ENCODE measurements at regions not wholly inside any gene's neighbourhood (a gene's known extent, or its start where the extent isn't known, plus 50 kb on each side); places are given as distances from the start of the nearest gene placed in this dataset.
A peak's percentile ranks its signal among the peaks of the same experiment; 100 is the strongest.

DNA sequence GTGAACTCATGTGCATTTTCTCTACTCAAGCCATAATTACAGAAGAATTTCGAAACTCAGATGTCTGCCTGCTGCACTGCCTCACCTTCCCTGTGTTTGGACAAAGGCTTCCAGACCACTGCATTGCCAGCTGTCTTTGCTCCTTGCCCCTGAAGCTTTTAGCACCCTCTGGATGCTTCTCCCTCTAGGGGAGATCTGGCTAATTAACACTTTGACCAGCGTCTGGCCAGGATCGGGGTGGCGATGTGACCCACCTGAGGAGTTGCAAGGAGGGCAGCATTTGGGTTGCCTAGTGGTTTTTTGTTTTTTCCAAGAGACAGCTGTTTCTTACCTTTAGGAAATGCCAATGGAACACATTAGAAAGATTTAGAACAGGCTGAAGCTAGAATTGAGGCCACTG is 127.7 kb upstream of the ZNF536 start:
- H4K8ac ChIP-seq (ENCODE audit: extremely low read depth, insufficient read depth, low read length): no peak overlapping the region
- no peak overlapping the region for H3K23ac ChIP-seq (ENCODE audit: insufficient read length)
- no peak for TF ChIP-seq NRF1 (IDR thresholded peaks at IDR 0.05; ENCODE audit: low read depth, low read length)
- TF ChIP-seq RNF2 (IDR thresholded peaks at IDR 0.05; ENCODE audit: borderline replicate concordance, low read depth, low read length, missing control alignments, poor library complexity, severe bottlenecking): no peak
- peak in 1 of 2 experiments; percentile 10; a peak in 2 of 4 replicates for TF ChIP-seq RAD21 (IDR thresholded peaks at IDR 0.05 in 1 of 2, conservative IDR thresholded peaks at IDR 0.05 in 1 of 2; ENCODE audit: low read depth in 2 of 2, low read length in 2 of 2)
- TF ChIP-seq, protein P1, sequence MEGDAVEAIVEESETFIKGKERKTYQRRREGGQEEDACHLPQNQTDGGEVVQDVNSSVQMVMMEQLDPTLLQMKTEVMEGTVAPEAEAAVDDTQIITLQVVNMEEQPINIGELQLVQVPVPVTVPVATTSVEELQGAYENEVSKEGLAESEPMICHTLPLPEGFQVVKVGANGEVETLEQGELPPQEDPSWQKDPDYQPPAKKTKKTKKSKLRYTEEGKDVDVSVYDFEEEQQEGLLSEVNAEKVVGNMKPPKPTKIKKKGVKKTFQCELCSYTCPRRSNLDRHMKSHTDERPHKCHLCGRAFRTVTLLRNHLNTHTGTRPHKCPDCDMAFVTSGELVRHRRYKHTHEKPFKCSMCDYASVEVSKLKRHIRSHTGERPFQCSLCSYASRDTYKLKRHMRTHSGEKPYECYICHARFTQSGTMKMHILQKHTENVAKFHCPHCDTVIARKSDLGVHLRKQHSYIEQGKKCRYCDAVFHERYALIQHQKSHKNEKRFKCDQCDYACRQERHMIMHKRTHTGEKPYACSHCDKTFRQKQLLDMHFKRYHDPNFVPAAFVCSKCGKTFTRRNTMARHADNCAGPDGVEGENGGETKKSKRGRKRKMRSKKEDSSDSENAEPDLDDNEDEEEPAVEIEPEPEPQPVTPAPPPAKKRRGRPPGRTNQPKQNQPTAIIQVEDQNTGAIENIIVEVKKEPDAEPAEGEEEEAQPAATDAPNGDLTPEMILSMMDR (IDR thresholded peaks at IDR 0.05; ENCODE audit: control extremely low read depth in 1 of 3, insufficient read depth in 1 of 3, low read depth in 1 of 3, low read length in 3 of 3): peak in 1 of 3 experiments; percentile 22; a peak in 1 of 4 replicates
- TF ChIP-seq EZH2 (IDR thresholded peaks at IDR 0.05; ENCODE audit: low read depth, low read length, severe bottlenecking): no peak
- no peak for TF ChIP-seq SIX5 (IDR thresholded peaks at IDR 0.05; ENCODE audit: low read depth, low read length)
- FAIRE-seq: no peak
- H3K9me3 ChIP-seq (ENCODE audit: insufficient read depth in 2 of 2, low read depth in 1 of 2, low read length in 1 of 2): no peaks in the 10 kb centered on the region
- H2AFZ ChIP-seq (ENCODE audit: low read length): no peak overlapping the region
- H2BK12ac ChIP-seq (ENCODE audit: low read depth, low read length): no peak overlapping the region
- no peak overlapping the region for H3K14ac ChIP-seq (ENCODE audit: insufficient read length)
- H3K9ac ChIP-seq (replicated peaks in 1 of 4; ENCODE audit: extremely low read depth in 1 of 4, low read depth in 3 of 4, low read length in 3 of 4): no peak overlapping the region
- no peaks in the 10 kb centered on the region for H3K36me3 ChIP-seq (ENCODE audit: control insufficient read depth in 2 of 4, insufficient read depth in 4 of 4, low read length in 3 of 4)
- no peak overlapping the region for H2BK5ac ChIP-seq (ENCODE audit: low read depth, low read length)
- no peak overlapping the region for H2AK5ac ChIP-seq (ENCODE audit: low read depth, low read length)
- no peak overlapping the region for H3K56ac ChIP-seq (replicated peaks; ENCODE audit: insufficient read length, low read depth, low read length)
- H3K18ac ChIP-seq (ENCODE audit: extremely low read depth, low read length): no peak overlapping the region
- H3K27me3 ChIP-seq (replicated peaks in 1 of 4; ENCODE audit: control insufficient read depth in 3 of 4, extremely low read depth in 1 of 4, insufficient read depth in 3 of 4, low read length in 3 of 4): no peaks in the 10 kb centered on the region
- H3K79me2 ChIP-seq (ENCODE audit: control insufficient read depth in 1 of 2, insufficient read depth in 2 of 2, low read length in 2 of 2): no peaks in the 10 kb centered on the region
- H2BK15ac ChIP-seq (ENCODE audit: low read length): no peak overlapping the region
- H3K4me1 ChIP-seq (replicated peaks in 1 of 4; ENCODE audit: control insufficient read depth in 3 of 4, insufficient read depth in 4 of 4, low read length in 3 of 4): peaks cover 0 to 2% (median 0%) of the 10 kb centered on the region in 4 experiments; a peak in 2 of 7 replicates
- H3K79me1 ChIP-seq (ENCODE audit: low read depth, low read length): no peaks in the 10 kb centered on the region
- H2BK120ac ChIP-seq (replicated peaks; ENCODE audit: low read depth, low read length): no peak overlapping the region
- 0 out of 2 replicates have a peak, but pooled peaks cover 2% of the 10 kb centered on the region for H3K23me2 ChIP-seq (ENCODE audit: low read depth, low read length)
- H3K4ac ChIP-seq (replicated peaks; ENCODE audit: insufficient read length, low read depth, low read length): no peak overlapping the region
- H4K5ac ChIP-seq (ENCODE audit: insufficient read length, low read depth, low read length): no peak overlapping the region
- no peak overlapping the region for H2BK20ac ChIP-seq (ENCODE audit: low read length)
- WGBS, 2 experiments (ENCODE audit: extremely low coverage in 1 of 2, insufficient coverage in 1 of 2, insufficient read length in 1 of 2, insufficient replicate concordance in 2 of 2, low coverage in 1 of 2, low lambda C conversion rate in 2 of 2, missing lambda C conversion rate in 1 of 2): 76% methylated on average over 4 of the region's 4 CpGs; no CpG with 5 or more reads in 1 of the 2 experiments
- no peak overlapping the region for H4K91ac ChIP-seq (replicated peaks; ENCODE audit: insufficient read length, low read length)
- DNase-seq (ENCODE audit: low read depth in 1 of 2, low spot score in 2 of 2): no peak
- H3K4me2 ChIP-seq (ENCODE audit: insufficient read depth in 1 of 2, low read depth in 2 of 2, low read length in 2 of 2): no peak overlapping the region
- no peak overlapping the region for H3K27ac ChIP-seq (ENCODE audit: low read depth, low read length)
- ChIA-PET CTCF (ENCODE audit: partially characterized antibody) (interaction anchor here (0.6 to 1.0 kb wide), 4 partner anchors 11 to 63 kb away, joined by 3 to 4 read pairs (median 3); no protein-coding TSS in a partner anchor), POLR2A (ENCODE audit: partially characterized antibody) (interaction anchor here (0.6 kb wide), 1 partner anchor 32 kb away, joined by 3 read pairs; no protein-coding TSS in a partner anchor)
- H4K20me1 ChIP-seq (replicated peaks in 1 of 2; ENCODE audit: control insufficient read depth in 1 of 2, insufficient read depth in 2 of 2, low read length in 2 of 2): no peaks in the 10 kb centered on the region
- H3K4me3 ChIP-seq (ENCODE audit: extremely low read depth in 1 of 4, insufficient read depth in 2 of 4, low read depth in 3 of 4, low read length in 4 of 4): no peak overlapping the region

All from H1 (cell line).